Activated CD4-positive, alpha-beta T cell treated with anti-CD3 and anti-CD28 coated beads, Interleukin-10, Interleukin-2, amounts not matched to agents 100 ng/mL and 50 ng/mL, durations not matched to agents 16 hours and 8 hours (primary cell): ENCODE measurements at regions not wholly inside any gene's neighbourhood (a gene's known extent, or its start where the extent isn't known, plus 50 kb on each side); places are given as distances from the start of the nearest gene placed in this dataset.
"Not testable (repeated sequence)": the region's sequence is repeated elsewhere in the genome, so short reads cannot be mapped to it uniquely, and the experiment has no call there.

Experiments used
- DNase-seq: peaks from one replicate; pipeline ENCODE4 v3.0.0-alpha.2; 2020

DNA sequence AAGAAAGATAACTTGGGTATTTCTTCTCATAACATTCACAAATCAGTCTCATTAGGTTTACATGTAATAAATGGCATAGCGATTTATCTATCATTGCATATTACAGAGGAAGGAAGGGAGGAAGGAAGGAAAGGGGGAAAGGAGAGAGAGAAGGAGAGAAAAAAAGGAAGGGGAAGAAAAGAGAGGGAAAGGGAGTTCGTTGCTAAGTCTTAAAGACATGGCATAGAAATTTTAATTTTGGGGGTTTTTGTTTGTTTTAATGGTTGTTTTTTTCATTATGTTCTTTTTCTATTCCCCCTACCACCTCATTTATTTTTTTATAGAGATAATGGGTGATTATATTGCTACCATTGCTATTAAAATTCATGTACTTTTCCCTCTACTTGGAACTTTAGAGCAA, 604.3 kb downstream of the IPMK start:
- no peak for DNase-seq

DNA sequence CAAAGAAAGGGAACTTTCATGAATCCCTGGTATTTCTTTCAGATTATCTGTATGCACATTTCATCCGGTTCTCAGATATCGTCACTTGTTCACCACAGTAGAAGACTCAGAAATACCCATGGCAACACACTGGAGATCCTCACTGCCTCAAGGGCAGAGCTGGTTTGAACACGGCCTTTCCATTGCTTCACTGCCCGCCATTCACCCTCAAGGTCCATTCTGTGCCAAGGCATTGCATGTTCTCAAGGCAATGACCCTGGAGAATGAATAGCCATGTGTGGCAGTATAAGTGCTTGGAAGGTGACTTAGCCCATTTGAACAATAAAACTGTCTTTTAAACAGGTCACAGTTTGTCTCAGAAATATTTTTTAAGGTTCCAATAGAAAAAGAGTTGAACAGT, 606.5 kb downstream of the IPMK start:
- no peak for DNase-seq

DNA sequence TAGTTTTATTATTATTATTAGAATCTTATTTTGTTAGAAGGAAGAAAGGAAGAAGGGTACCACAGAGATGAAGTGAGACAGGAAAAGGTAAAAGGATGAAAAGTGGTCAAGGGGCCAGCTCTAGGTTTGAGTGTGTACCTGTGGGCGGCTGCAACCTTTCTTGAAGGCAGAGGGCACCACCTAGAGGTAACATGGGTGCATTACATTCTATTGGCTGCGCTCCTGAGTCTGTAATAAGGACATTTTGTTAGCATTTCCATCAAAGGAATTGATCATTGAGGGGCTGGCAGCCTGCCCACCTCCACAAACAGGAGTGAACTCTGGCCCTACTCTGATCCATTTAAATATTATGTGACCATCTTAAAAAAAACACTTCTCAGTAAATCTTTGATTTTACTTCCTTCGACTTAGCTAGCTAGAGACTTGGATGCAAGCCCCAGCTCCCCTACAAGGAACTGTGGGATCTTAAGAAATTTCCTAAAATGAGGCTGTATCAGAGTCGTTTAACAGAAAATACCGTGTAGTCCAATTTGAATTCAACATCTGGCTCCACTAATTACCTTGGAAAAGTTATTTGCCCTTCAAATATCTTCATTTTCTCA, 610.4 kb downstream of the IPMK start:
- peak; percentile 62 for DNase-seq

DNA sequence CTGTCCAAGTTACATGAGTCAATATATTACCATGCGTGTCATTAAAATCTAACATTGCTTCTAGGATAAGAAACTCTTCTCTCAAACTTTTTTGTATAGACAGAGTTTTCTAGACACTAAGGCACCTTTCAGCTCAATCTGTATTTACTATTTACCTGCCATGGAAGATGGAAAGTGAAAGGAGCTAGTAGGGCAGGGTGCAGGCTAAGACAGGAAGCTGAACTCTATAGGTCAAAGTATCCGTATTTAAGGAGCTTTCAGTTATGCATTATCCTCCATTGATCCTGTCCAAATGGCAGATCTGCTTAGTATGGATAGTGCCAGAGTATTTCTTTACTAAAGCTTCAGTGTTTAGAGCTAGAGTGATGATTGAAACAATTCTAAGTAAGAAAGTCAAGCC, 612.8 kb downstream of the IPMK start:
- DNase-seq, result no peak

DNA sequence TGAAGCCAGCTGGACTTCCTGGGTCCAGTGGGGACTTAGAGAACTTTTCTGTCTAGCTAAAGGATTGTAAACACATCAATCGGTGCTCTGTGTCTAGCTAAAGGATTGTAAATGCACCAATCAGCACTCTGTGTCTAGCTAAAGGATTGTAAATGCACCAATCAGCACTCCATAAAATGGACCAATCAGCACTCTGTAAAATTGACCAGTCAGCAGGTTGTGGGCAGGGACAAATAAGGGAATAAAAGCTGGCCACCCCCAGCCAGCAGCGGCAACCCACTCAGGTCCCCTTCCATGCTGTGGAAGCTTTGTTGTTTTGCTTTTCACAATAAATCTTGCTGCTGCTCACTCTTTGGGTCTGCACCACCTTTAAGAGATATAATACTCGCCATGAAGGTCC, 622.6 kb downstream of the IPMK start:
- not testable (repeated sequence) for DNase-seq

DNA sequence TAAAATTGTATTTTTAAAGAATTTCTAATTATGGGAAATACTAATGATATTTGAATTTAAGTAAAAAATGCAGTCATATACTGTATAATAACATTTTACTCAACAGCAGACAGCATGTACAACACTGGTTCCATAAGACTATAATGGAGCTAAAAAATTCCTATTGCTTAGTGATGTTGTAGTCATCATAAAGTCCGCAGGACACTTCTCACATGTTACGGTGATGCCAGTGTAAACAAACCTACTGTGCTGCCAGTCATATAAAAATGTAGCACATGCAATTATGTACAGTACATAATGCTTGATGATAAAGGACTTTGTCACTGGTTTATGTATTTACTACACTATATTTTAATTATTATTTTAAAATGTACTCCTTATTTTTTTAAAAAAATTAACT, 629.3 kb downstream of the IPMK start:
- no peak for DNase-seq

DNA sequence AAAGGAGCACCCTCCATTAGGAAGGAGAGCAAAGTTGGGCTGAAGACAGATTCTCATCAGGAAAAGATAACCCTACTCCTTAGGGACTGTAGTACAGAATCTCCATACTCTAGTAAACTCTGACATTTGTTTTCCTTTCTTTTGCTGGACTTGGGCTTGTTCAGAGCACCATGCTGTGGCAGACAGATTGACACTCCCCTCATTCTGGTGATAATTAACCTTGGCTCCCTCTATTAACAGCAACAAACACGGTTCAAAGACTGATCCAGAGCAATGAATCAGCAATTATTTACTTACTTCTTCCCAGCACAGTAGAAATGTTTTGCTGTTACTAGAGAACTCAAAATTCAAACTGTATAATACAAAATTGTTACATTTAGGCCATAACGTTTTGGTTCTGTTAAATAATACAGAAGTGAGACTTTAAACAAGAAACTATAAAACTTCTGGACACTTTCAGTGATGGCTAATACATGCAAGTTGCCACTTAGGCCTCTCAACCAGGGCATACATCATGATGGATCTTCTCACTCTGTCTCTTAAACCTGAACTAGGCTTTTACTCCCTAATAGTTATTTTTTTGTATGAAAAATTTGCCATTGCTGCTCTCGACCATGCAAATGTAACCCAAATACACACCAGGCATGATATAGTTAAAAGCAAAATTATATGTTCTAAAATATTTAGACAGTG, 639.0 kb downstream of the IPMK start:
- no peak for DNase-seq

DNA sequence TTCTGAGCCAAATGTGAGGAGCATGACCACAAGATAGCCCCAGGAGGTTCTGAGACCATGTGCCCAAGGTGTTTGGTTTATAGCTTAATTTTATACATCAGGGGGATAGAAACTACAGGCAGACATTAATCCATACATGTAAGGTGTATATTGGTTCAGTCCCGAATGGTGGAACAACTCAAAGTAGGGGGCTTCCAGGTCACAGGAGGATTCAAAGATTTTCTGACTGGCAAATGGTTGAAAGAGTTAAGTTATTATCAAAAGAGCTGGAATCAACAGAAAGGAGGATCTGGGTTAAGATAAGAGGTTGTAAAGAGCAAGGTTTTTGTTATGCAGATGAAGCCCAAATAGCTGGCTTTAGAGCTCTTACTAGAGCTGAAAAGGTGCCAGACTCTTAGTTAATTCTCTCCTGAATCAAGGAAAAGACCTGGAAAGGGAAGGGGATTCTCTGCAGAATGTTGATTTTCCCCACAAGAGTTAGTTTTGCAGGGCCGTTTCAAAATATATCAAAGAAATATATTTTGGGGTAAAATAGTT, 640.0 kb downstream of the IPMK start:
- no peak for DNase-seq

DNA sequence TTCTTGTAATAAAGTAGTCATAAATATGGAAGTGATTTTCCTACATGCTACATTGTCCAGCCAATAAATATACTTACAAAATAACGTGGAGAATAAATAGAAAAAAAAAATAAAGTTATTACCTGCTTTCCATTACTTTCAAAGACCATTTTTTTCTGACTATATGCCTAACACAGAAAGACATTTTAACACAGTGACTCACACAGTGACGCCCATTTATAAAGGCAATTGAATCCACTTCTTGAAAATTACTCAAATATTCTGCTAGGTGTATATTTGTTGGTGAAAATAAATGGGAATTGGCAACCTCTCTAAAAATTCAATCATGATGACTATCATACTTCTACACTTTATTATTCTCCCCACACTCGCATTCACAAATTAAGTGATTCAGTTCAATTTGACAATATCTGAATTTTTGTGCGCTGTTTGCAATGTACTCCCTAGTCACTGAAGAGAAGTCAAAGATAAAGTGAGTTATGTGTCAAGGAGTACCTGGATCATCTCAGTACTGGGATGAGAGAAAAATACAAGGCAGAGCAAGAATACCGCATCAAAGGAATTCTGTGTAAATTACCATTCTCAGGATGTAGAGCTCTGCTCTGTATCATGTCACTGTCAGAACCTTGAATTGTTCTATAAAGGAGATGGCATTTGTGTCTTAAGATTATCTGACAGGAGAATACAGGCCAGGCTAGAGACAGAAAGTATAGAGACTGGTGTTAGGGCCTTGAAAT, 642.7 kb downstream of the IPMK start:
- no peak for DNase-seq

DNA sequence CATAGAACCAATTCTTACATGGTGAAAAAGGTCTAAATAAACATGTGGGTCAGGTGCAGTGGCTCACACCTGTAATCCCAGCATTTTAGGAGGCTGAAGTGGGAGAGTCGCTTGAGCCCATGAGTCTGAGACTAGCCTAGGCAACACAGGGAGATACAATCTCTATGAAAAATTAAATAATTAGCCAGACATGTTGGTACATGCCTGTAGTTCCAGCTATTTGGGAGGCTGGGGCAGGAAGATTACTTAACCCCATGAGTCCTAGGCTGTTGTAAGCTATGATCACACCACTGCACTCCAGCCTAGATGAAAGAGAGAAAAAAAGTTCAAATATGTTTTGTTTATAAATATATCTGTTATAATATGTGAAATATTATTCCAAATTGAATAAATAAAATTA, 643.6 kb downstream of the IPMK start:
- DNase-seq, result no peak

DNA sequence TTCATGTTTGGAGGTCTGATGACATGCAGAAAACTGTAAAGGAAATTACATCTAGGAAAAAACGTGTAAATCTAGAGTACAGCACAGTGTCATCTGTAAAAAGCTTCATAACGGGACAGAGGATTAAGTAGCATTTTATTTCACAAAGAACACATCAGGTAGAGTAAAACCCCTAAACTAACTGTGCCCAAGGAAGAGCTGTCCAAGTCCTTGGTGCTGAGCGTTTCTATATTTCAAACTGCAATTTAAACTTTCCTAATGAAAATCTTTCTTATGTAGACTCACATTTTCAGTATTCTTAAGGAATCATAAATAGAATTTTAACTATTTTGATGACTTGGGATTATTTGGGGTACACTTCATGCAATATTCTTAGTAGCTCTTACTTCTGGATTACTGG, 646.2 kb downstream of the IPMK start:
- no peak for DNase-seq

DNA sequence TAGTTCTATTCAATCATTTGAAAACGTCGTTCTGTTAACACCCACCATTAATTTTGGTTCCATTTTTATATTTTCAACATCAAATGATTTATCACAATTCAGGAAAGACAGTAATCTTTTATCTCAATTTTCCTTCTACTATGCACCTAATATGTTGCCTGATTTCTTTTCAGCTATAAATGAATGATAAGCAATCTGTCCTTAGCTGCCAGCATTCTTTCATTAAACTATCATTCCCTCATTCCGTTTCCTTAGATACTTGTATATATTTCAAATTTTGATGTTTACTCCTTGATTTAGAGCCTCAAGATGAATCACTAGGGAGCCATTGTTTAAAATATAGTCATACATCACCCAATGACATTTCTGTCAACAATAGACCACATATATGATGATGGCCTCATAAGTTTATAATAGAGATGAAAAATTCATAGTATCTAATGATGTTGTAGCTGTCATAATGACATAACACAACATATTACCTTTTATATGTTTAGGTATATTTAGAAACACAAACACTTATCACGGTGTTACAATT, 661.7 kb downstream of the IPMK start:
- no peak for DNase-seq

DNA sequence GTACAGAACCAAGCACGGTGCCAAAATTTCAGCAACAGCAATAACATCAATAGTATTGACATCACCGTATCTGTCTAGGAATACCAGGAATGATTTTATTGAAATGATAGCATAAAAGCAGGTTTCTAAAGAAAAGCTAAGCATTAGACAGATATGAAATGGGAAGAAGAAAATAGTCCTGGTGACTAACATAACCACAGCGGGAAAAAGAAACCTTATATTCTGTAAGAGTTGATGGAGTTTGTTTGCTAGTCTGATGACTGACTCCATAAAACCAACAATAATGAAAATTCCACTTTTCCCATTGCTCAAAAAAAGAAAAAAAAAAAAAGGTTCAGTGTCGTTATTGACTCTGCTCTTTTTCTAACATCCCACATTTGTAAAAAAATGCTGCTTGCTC, 668.3 kb downstream of the IPMK start:
- DNase-seq, result no peak

DNA sequence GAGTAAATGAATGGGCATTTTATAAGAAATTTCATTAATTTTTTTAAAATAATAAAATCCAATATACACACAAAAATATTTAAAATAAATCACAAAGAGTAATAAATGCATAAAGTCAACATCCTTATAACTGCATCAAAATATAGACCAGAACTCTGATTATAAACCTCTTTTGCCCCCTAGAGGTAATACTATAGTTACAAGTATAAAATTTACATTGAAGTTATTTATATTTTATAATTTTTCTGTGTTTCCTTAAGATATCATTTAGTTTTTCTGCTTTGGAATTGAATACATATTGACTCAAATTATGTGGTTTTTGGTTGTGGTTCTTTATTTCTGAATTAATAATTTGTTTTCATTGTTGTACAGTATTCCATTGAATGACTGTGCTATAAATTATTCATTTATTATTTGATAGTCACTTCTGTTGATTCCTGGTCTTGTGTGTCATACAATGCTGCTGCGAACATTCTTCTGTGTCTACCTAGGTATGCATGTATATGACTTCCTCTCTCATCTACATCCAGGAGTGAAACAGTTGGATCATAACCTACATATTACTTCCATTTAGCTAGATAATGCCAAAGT, 673.6 kb downstream of the IPMK start:
- no peak for DNase-seq

DNA sequence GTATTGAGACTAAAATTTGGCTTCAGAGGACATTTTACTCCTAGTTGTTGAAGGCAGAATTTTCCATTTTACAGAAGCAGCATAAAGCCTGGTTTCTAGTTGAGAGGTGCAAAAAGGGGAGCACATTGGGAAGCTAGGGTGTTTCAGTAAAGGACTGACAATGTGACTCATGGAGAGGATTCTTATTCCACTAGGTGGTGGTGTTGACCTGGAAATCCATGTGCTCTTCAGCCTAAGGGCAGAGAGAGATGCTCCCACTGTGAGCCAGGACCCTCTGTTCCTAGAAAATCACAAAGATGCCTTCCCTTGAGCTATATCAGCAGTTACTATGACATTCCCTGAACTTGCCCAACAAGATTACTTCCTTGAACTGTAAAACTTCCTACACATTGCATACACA, 687.8 kb downstream of the IPMK start:
- peak; percentile 7 for DNase-seq

DNA sequence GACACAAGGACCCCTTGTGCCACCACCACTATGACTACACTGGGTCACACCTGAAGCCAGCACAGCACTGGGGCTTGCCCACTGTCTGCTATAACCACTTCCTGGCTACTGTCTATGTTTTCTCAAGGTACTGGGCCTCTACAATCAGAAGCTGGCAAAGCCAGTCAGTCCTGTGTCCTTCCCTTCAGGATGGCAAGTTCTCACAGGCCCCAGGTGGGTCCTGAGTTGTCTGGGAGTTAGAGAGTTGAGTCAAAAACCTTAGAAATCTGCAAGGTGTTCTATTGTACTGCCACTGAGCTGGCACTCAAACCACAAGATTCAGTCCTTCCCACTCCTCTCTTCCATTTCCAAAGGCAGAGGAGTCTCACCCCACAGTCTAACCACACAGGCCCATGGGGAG, 705.5 kb downstream of the IPMK start:
- no peak for DNase-seq

DNA sequence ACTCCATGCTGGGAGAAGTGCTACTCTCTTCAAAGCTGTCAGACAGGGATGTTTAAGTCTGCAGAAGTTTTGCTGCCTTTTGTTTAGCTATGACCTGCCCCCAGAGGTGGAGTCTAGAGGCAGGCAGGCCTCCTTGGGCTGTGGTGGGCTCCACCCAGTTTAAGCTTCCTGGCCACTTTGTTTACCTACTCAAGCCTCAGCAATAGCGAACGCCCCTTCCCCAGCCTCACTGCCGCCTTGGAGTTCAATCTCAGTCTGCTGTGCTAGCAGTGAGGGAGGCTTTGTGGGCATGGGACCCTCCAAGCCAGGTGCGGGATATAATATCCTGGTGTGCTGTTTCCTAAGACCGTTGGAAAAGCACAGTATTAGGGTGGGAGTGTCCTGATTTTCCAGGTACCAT, 715.9 kb downstream of the IPMK start:
- not testable (repeated sequence) for DNase-seq

DNA sequence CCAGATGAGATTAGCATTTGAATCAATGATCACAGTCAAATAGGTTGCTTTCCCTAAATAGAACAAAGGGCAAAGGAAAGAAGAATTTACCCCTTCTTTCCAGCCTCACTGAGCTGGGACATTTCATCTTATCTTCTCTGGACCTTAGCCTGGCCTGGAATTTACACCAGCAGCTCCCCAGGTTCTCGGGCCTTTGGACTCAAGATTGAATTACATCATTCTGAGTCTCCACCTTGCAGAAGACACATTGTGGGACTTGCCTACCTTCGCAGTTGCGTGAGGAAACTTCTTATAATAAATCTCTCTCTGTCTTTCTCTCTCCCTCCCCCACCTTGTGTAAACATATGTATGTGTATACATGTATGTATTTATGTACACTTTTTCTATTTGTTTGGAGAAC, 732.4 kb downstream of the IPMK start:
- DNase-seq, result no peak

DNA sequence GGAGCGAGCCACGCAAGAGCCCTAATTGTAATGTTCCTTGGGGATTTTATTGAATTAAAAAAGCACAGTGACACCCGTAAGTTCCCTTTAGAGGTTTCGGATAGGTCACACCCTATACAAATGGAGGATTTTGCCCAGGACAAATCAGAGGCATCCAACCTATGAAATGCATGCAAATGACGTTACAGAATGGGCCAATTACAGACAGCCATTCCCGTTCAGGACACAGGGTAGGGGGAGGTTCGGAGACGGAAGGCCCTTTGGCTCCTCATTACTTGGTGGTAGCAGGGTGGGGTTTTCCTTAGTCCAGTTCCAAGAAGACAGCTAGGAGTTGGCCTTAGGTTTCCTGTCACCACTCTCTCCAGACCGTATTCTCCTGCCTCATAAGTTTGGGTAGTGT, 754.1 kb downstream of the IPMK start:
- DNase-seq, result no peak

DNA sequence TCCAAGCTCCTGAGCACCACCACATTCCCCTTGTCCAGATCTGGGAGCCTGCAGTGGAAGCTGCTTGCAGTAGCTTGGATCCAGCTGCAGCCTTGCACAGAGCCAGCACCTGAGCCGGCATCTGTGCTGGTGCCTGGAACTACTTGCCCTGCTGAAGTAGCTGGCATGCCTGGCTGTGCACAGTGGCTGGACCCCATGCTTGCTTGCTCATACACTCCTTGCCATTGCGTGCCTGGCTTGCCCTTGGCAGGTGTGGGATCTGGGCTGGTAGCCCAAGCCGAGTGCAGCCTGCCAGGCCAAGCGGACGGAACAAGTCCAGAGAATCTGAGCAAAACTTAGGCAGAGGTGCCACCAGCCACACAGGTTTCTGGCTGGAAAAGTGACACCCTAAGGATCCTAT, 759.9 kb downstream of the IPMK start:
- no peak for DNase-seq

DNA sequence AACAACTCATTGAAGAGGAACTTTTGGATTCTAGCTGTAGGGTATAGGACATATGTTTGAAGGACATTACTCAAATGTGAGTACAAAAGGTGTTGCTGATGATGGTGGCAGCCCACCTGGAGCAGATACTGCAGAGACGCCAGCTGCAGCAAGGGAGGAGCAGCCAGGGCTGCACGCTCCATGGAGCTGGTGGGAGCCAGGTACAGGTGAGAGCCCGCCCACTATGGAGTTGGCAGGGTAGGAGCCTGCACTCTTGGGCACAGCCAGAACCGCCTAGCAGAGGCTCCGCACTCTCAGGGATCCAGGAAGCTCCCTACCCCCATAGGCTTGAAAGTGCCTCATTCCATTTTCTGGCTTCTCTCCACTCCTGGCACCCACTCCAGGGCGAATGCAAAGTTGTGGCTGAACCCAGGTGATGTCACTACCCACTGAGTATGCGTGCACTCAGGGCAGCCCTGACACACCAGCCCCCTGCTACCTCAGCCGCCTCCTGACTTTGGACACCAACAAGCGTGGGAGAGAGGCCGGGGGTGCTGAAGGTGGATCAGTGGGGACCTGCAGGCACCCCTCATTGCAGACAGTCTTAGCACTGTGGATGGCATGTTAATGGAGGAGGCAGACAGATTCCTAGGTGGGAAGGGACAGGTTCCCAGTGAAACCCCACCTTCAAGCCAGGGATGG, 761.1 kb downstream of the IPMK start:
- DNase-seq, result no peak

DNA sequence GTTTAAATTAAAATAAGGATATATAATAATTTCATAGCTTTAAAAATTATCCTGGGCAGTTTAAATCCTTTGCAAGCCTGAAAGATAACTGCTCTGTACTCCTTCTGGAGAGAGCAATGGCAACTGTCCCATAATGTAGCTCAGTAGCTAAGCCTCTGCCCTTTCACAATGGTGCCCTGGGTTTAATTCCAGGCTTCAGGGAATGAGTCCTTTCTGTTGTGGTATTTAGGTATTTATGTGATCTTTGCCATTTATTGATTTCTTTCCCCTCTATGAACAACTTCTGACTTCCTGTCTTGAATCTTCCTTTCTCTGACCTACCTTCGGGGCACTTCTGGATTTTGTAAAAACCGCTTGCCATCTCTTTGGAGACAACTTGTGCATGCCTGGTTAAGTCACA, 773.2 kb downstream of the IPMK start:
- no peak for DNase-seq

DNA sequence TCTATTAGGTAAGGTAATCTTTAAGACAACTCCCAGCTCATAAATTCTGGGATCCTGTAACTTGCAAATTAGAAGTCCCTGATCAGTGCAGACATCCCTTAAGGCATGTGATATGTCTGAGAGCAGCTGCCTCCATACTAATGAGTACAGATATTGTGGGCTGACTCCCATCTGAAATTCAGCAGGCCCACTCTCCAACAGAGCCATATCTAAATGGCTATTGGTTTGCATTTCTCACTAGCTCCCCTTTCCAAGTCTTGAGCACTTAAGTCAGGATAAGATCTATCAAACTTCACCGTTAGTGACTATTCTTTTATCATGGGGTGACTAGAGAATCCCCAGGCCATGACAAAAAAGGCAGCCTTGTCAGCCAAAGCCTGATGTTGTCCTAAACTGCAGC, 785.4 kb downstream of the IPMK start:
- DNase-seq, result no peak
